ENCODE measurements at regions not wholly inside any gene's neighbourhood (a gene's known extent, or its start where the extent isn't known, plus 50 kb on each side); places are given as distances from the start of the nearest gene placed in this dataset.

GRCh38 chr15:80343554-80343992 is 60.6 kb upstream of the ARNT2 start:
- TF ChIP-seq CTCF (conservative IDR thresholded peaks at IDR 0.05 in 1 of 2, IDR thresholded peaks at IDR 0.05 in 1 of 2; ENCODE audit: low read depth in 1 of 2, low read length in 2 of 2) (no peak), EZH2 (IDR thresholded peaks at IDR 0.05; ENCODE audit: low read length, missing control alignments) (no peak)

All from fibroblast of lung (primary cell).